ENCODE measurements at regions not wholly inside any gene's neighbourhood (a gene's known extent, or its start where the extent isn't known, plus 50 kb on each side); places are given as distances from the start of the nearest gene placed in this dataset.

DNA sequence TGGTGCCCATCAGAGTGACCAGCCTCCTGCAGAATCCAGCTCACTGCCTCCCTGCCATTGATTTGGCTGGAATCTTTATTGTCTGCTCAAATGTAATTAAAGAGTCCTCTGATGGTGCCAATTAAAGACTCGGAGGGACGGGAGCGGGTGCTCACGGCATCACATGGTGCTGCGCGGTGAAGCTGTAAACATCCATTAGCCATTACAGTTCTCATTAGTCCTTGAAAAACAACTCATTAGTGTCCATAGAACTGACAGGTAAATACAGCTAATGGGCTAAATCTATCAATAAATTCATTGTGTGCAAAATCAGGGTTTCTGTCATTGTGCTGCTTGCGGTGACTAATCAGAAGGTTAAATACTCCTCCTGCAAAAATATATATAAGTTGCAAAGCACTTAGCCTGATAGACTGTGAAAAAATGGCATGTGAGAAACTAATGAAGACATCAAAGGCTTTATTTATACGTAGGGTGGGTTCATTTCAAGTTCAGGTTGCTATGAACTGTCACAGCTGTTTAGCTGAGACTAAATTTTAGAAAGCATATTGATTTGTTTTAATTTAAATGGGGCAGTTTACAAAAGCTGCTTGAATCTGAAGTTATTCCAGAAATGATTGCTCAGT is 289.8 kb upstream of the POU3F1 start:
- no peak for DNase-seq (ENCODE audit: low read depth)
- TF ChIP-seq, protein P1, sequence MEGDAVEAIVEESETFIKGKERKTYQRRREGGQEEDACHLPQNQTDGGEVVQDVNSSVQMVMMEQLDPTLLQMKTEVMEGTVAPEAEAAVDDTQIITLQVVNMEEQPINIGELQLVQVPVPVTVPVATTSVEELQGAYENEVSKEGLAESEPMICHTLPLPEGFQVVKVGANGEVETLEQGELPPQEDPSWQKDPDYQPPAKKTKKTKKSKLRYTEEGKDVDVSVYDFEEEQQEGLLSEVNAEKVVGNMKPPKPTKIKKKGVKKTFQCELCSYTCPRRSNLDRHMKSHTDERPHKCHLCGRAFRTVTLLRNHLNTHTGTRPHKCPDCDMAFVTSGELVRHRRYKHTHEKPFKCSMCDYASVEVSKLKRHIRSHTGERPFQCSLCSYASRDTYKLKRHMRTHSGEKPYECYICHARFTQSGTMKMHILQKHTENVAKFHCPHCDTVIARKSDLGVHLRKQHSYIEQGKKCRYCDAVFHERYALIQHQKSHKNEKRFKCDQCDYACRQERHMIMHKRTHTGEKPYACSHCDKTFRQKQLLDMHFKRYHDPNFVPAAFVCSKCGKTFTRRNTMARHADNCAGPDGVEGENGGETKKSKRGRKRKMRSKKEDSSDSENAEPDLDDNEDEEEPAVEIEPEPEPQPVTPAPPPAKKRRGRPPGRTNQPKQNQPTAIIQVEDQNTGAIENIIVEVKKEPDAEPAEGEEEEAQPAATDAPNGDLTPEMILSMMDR (IDR thresholded peaks at IDR 0.05; ENCODE audit: insufficient read depth, low read depth, low read length, missing control alignments) = no peak
- H3K4me3 ChIP-seq (ENCODE audit: low read length) = no peak overlapping the region

DNA sequence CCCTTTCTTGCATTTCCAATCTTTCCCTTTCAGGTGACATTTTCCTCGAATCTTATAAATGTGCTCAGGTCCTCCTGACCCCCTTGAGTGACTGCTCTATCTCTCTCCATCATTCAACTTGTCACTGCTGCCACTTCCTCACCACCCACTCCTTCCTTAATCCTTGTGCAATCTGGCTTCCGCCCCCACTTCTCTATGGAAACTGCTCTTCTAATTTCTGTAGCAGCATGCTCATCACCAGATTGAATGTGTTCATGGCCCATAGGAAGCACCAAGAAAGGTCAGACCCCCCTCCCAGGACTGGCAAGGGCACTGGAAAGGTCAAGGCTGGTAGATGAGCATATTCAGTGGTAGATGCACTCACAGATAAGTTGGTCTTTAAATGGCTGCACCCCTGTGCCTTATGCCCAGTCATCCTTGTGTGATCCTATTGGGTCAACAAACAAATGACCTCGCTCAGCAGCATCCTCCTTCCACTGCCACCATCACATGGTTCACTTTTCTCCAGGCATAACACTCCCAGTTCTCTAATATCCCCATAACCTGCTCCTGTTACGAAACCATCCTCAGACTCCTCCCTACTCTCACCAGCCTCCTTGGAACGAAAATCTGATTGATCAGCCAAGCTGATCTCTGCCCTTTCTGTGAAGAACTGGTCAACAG is 288.5 kb upstream of the POU3F1 start:
- DNase-seq (ENCODE audit: low read depth) = no peak
- no peak overlapping the region for H3K4me3 ChIP-seq (ENCODE audit: low read length)
- TF ChIP-seq, protein P1 (IDR thresholded peaks at IDR 0.05; ENCODE audit: insufficient read depth, low read depth, low read length, missing control alignments) = no peak

DNA sequence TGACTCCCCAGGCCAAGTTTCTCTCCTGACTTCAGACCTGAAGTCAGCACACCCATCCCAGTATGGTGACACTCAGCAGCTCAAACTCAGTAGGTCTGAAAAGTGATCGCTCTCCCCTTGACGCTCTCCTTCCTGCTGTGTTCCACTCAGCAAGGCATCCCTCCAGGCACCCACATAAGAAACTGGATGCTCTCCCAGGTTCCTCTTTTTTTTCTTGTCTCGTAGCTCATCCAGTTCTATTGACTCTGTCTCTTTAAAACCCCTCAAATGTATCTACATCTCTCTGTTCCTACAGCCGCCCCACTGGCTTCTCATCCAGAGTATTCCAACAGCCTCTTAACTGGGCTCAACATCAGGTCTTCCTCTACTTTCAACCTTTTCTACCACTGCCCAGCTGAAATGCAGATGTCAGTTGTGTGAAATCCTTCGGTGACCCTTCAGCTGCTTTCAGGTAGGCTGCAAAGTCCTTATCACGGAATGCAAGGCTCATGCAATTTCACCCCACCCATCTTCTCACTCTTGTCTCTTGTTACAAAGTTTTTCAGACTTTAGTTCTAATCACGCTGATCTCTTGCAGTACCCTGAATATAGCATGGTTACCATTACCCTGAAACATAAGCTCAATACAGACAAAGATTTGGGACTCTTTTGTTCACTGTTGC is 286.2 kb upstream of the POU3F1 start:
- DNase-seq (ENCODE audit: low read depth) = no peak
- H3K4me3 ChIP-seq (ENCODE audit: low read length) = no peak overlapping the region
- TF ChIP-seq, protein P1 (IDR thresholded peaks at IDR 0.05; ENCODE audit: insufficient read depth, low read depth, low read length, missing control alignments) = no peak

GRCh38 chr1:38331496-38332210 is 285.1 kb upstream of the POU3F1 start:
- no peak overlapping the region for H3K4me3 ChIP-seq (ENCODE audit: low read length)
- TF ChIP-seq, protein P1 (IDR thresholded peaks at IDR 0.05; ENCODE audit: insufficient read depth, low read depth, low read length, missing control alignments) = no peak
- peak; percentile 34 for DNase-seq (ENCODE audit: low read depth)

DNA sequence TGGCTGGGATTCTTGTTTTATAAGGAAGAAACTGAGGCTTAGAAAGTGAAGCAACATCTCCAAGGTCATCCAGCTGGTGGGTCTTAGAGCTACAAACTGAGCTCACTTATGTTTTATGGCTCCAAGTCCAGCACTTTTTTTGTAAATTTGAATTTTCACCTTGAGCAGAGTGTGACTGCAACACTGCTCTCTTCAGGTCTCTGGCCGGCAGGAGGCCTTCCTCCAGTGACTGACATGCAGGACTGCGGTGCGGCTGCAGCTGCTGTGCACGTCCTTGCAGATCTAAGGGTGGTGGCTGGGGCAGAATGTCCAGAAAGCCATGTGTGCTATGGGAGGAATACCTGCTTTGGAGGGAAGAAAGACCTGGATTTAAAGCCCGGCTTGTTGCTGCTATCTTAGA is 284.2 kb upstream of the POU3F1 start:
- H3K4me3 ChIP-seq (ENCODE audit: low read length) = no peak overlapping the region
- DNase-seq (ENCODE audit: low read depth) = no peak
- TF ChIP-seq, protein P1 (IDR thresholded peaks at IDR 0.05; ENCODE audit: insufficient read depth, low read depth, low read length, missing control alignments) = no peak

GRCh38 chr1:38329644-38330043 is 283.1 kb upstream of the POU3F1 start:
- no peak for DNase-seq (ENCODE audit: low read depth)
- no peak overlapping the region for H3K4me3 ChIP-seq (ENCODE audit: low read length)
- TF ChIP-seq, protein P1 (IDR thresholded peaks at IDR 0.05; ENCODE audit: insufficient read depth, low read depth, low read length, missing control alignments) = no peak

Data from epithelial cell of esophagus (primary cell).